GM23338 (cell line): ENCODE measurements at regions not wholly inside any gene's neighbourhood (a gene's known extent, or its start where the extent isn't known, plus 50 kb on each side); places are given as distances from the start of the nearest gene placed in this dataset.

Experiments
- CTCF ChIP-seq, 2 experiments: fragments of 200-600 bp in 1 of 2; sonication (generic) in 1 of 2; conservative IDR thresholded peaks; 2 replicates each; pipeline versions ENCODE4 v1.5.1 to v1.6.1; 2016 to 2017; ENCODE audit warnings: antibody characterized with exemption in 2 of 2, low read depth in 2 of 2, mild to moderate bottlenecking in 2 of 2, moderate library complexity in 1 of 2
- EZH2 ChIP-seq: fragments of 200-600 bp; sonication (generic); IDR thresholded peaks from one replicate; pipeline ENCODE4 v1.8.0; 2017; ENCODE audit warnings: antibody characterized with exemption, mild to moderate bottlenecking, low read depth; ENCODE audit not compliant: unreplicated experiment

GRCh38 chr3:178465260-178466180, 70.7 kb upstream of the KCNMB2 start:
- TF ChIP-seq CTCF (conservative IDR thresholded peaks at IDR 0.05; ENCODE audit: low read depth in 2 of 2) (no peak), EZH2 (no peak)
